H9 (cell line): ENCODE measurements at regions not wholly inside any gene's neighbourhood (a gene's known extent, or its start where the extent isn't known, plus 50 kb on each side); places are given as distances from the start of the nearest gene placed in this dataset.

Experiments
- DNase-seq: peaks from one replicate; pipeline ENCODE4 v3.0.0-alpha.2; 2017
- H2AFZ ChIP-seq: one replicate; pipeline ENCODE4 v1.6.1; 2013; ENCODE audit warnings: mild to moderate bottlenecking, low read length, control low read depth, moderate library complexity
- H2AK5ac ChIP-seq: 2 replicates; pipeline ENCODE4 v1.6.1; 2013; ENCODE audit warnings: low read length, control low read depth, mixed read lengths; ENCODE audit not compliant: insufficient read length
- H2BK120ac ChIP-seq: one replicate; pipeline ENCODE4 v1.6.1; 2013; ENCODE audit warnings: low read depth, mild to moderate bottlenecking, low read length, control low read depth, inconsistent platforms; ENCODE audit not compliant: poor library complexity, severe bottlenecking
- H2BK12ac ChIP-seq: 2 replicates; pipeline ENCODE4 v1.6.1; 2013; ENCODE audit warnings: low read length, control low read depth, mixed read lengths, low read depth; ENCODE audit not compliant: insufficient read length
- H2BK15ac ChIP-seq: 2 replicates; pipeline ENCODE4 v1.6.1; 2013; ENCODE audit warnings: low read depth, low read length, control low read depth
- H2BK20ac ChIP-seq: one replicate; pipeline ENCODE4 v1.6.1; 2013; ENCODE audit warnings: low read depth, mild to moderate bottlenecking, low read length, control low read depth, inconsistent platforms; ENCODE audit not compliant: poor library complexity, severe bottlenecking
- H2BK5ac ChIP-seq: 2 replicates; pipeline ENCODE4 v1.6.1; 2013; ENCODE audit warnings: low read length, control low read depth, mixed read lengths; ENCODE audit not compliant: insufficient read length
- H3K14ac ChIP-seq: 2 replicates; pipeline ENCODE4 v1.6.1; 2013; ENCODE audit warnings: low read length, control low read depth; ENCODE audit not compliant: insufficient read depth
- H3K18ac ChIP-seq: 2 replicates; pipeline ENCODE4 v1.6.1; 2013; ENCODE audit warnings: low read depth, mild to moderate bottlenecking, mixed read lengths, low read length, control low read depth; ENCODE audit not compliant: insufficient read length
- H3K23ac ChIP-seq: 2 replicates; pipeline ENCODE4 v1.6.1; 2013; ENCODE audit warnings: low read length, control low read depth, mixed read lengths, low read depth; ENCODE audit not compliant: insufficient read length
- H3K23me2 ChIP-seq: 2 replicates; pipeline ENCODE4 v1.6.1; 2013; ENCODE audit warnings: low read depth, mild to moderate bottlenecking, mixed read lengths, low read length, control low read depth; ENCODE audit not compliant: insufficient read length, poor library complexity, severe bottlenecking
- H3K27ac ChIP-seq: 2 replicates; pipeline ENCODE4 v1.5.1; 2013; ENCODE audit warnings: low read length, control low read depth, mixed read lengths, low read depth; ENCODE audit not compliant: insufficient read length
- H3K27me3 ChIP-seq: 2 replicates; pipeline ENCODE4 v1.6.1; 2013; ENCODE audit warnings: low read length, control low read depth, inconsistent platforms; ENCODE audit not compliant: insufficient read depth
- H3K4ac ChIP-seq: 2 replicates; pipeline ENCODE4 v1.6.1; 2013; ENCODE audit warnings: low read depth, mild to moderate bottlenecking, control low read depth, inconsistent platforms, low read length, moderate library complexity
- H3K4me1 ChIP-seq: 2 replicates; pipeline ENCODE4 v1.6.1; 2013; ENCODE audit warnings: low read length, control low read depth, inconsistent platforms; ENCODE audit not compliant: insufficient read depth
- H3K4me2 ChIP-seq: 2 replicates; pipeline ENCODE4 v1.6.1; 2013; ENCODE audit warnings: low read length, control low read depth, mixed read lengths; ENCODE audit not compliant: insufficient read length, insufficient read depth
- H3K56ac ChIP-seq: 2 replicates; pipeline ENCODE4 v1.6.1; 2013; ENCODE audit warnings: low read depth, mild to moderate bottlenecking, mixed read lengths, low read length, control low read depth; ENCODE audit not compliant: insufficient read length
- H3K79me1 ChIP-seq: 2 replicates; pipeline ENCODE4 v1.6.1; 2013; ENCODE audit warnings: low read depth, mild to moderate bottlenecking, moderate library complexity, low read length, control low read depth, inconsistent platforms; ENCODE audit not compliant: insufficient read depth, poor library complexity, severe bottlenecking
- H3K79me2 ChIP-seq: 2 replicates; pipeline ENCODE4 v1.6.1; 2013; ENCODE audit warnings: low read length, control low read depth, inconsistent platforms; ENCODE audit not compliant: insufficient read depth
- H3K9ac ChIP-seq: 2 replicates; pipeline ENCODE4 v1.6.1; 2013; ENCODE audit warnings: low read length, control low read depth, mixed read lengths; ENCODE audit not compliant: insufficient read length; ENCODE audit errors: extremely low read depth
- H3K9me3 ChIP-seq: one replicate; pipeline ENCODE4 v1.6.1; 2013; ENCODE audit warnings: low read depth, low read length, inconsistent platforms; ENCODE audit not compliant: control insufficient read depth
- H3T11ph ChIP-seq: one replicate; pipeline ENCODE4 v1.6.1; 2013; ENCODE audit warnings: mild to moderate bottlenecking, low read length, control low read depth, inconsistent platforms
- H4K20me1 ChIP-seq: one replicate; pipeline ENCODE4 v1.6.1; 2013; ENCODE audit not compliant: control insufficient read depth, insufficient read length, insufficient read depth
- H4K5ac ChIP-seq: 2 replicates; pipeline ENCODE4 v1.6.1; 2013; ENCODE audit warnings: low read depth, mild to moderate bottlenecking, mixed read lengths, low read length, control low read depth; ENCODE audit not compliant: insufficient read length
- H4K8ac ChIP-seq: replicated peaks from 2 replicates; pipeline ENCODE4 v1.6.1; 2013; ENCODE audit warnings: low read length, control low read depth, mixed read lengths, low read depth; ENCODE audit not compliant: insufficient read length
- H4K91ac ChIP-seq: 2 replicates; pipeline ENCODE4 v1.6.1; 2013; ENCODE audit warnings: low read depth, mild to moderate bottlenecking, moderate library complexity, mixed read lengths, low read length, control low read depth; ENCODE audit not compliant: insufficient read length
- H3K27ac Mint-ChIP-seq, 3 experiments: 2 replicates in 2 of 3; 3 replicates in 1 of 3; pipeline ENCODE4 v1.8.0; 2020 to 2021; ENCODE audit warnings: mixed read lengths in 3 of 3, mild to moderate bottlenecking in 1 of 3, moderate library complexity in 1 of 3
- H3K27me3 Mint-ChIP-seq: 2 replicates; pipeline ENCODE4 v1.8.0; 2021; ENCODE audit warnings: low read depth, mild to moderate bottlenecking, moderate library complexity, mixed read lengths
- H3K36me3 Mint-ChIP-seq, 3 experiments: 2 replicates in 2 of 3; 3 replicates in 1 of 3; pipeline ENCODE4 v1.8.0; 2020 to 2021; ENCODE audit warnings: low read depth in 3 of 3, mixed read lengths in 3 of 3; ENCODE audit not compliant: insufficient read depth in 1 of 3
- H3K4me1 Mint-ChIP-seq, 2 experiments: 2 replicates each; pipeline ENCODE4 v1.8.0; 2020; ENCODE audit warnings: mixed read lengths in 2 of 2
- H3K4me3 Mint-ChIP-seq, 2 experiments: 2 replicates in 1 of 2; 3 replicates in 1 of 2; pipeline ENCODE4 v1.8.0; 2020 to 2021; ENCODE audit warnings: mild to moderate bottlenecking in 2 of 2, mixed read lengths in 2 of 2, moderate library complexity in 1 of 2
- H3K9me3 Mint-ChIP-seq, 2 experiments: 2 replicates in 1 of 2; 3 replicates in 1 of 2; pipeline ENCODE4 v1.8.0; 2020; ENCODE audit warnings: mild to moderate bottlenecking in 2 of 2, mixed read lengths in 2 of 2, moderate library complexity in 1 of 2
- WGBS: extraction: QIAGEN DNeasy Blood & Tissue Kit; methylation state at CpG from one replicate; pipeline ENCODE4 v1.1.7; 2013; ENCODE audit warnings: missing lambda C conversion rate, low lambda C conversion rate, mixed read lengths; ENCODE audit not compliant: insufficient read length; ENCODE audit errors: extremely low coverage; 5-methylcytosine and 5-hydroxymethylcytosine counted together
- TF ChIP-seq, protein P1 (sequence below): fragments of 200-600 bp; sonication (generic); conservative IDR thresholded peaks from 3 replicates; pipeline ENCODE4 v1.8.0; 2021; ENCODE audit warnings: antibody characterized with exemption, mild to moderate bottlenecking

DNA sequence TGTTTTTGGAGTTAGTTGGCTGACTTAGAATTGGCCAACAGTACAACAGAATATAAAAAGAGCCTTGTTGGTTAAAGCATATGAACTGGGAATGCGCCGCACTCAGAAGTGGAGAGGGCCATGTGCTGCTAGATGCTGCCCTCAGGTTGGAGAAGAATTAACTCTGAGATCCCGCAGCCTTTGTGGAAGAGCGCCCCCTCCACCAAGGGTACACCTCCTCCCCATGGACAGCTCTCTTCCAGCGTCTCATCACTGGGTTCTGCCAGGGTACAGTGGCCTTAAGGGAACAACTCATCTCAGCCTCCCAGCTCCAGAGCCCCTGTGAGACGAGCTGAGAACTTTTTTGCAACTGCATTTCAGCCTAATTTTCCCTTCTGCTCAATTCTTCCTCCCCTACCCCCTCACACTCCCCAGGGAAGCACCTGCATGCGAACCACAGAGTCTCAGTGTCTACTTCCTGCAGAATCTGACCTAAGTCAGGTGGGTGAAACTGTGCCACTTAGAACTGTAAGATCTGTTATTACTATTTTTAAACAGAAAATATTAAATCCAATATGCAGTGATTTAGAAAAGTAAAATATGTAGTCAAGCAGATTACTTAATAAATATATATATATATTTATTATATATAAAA is 380.6 kb downstream of the RAB28 start:
- no peak overlapping the region for H2BK120ac ChIP-seq
- no peak overlapping the region for H2AK5ac ChIP-seq
- H3K36me3 Mint-ChIP-seq = peaks cover 4 to 21% (median 4%) of the 10 kb centered on the region in 3 experiments; a peak in 5 of 7 replicates
- H3K79me1 ChIP-seq = no peaks in the 10 kb centered on the region
- no peaks in the 10 kb centered on the region for H4K20me1 ChIP-seq
- no peak overlapping the region for H2BK20ac ChIP-seq
- H3K4me3 Mint-ChIP-seq = no peak overlapping the region
- DNase-seq = peak; percentile 41
- H3K27me3 Mint-ChIP-seq = peaks cover 2% of the 10 kb centered on the region; the same call in 1 of the 2 replicates
- H3K14ac ChIP-seq = no peak overlapping the region
- H3T11ph ChIP-seq = no peak overlapping the region
- H4K8ac ChIP-seq = no peak overlapping the region
- H3K23ac ChIP-seq = no peak overlapping the region
- H3K4me1 ChIP-seq = no peaks in the 10 kb centered on the region
- TF ChIP-seq, protein P1, sequence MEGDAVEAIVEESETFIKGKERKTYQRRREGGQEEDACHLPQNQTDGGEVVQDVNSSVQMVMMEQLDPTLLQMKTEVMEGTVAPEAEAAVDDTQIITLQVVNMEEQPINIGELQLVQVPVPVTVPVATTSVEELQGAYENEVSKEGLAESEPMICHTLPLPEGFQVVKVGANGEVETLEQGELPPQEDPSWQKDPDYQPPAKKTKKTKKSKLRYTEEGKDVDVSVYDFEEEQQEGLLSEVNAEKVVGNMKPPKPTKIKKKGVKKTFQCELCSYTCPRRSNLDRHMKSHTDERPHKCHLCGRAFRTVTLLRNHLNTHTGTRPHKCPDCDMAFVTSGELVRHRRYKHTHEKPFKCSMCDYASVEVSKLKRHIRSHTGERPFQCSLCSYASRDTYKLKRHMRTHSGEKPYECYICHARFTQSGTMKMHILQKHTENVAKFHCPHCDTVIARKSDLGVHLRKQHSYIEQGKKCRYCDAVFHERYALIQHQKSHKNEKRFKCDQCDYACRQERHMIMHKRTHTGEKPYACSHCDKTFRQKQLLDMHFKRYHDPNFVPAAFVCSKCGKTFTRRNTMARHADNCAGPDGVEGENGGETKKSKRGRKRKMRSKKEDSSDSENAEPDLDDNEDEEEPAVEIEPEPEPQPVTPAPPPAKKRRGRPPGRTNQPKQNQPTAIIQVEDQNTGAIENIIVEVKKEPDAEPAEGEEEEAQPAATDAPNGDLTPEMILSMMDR = peak; percentile 24; the same call in 1 of the 3 replicates
- H3K79me2 ChIP-seq = no peaks in the 10 kb centered on the region
- H3K4me2 ChIP-seq = no peak overlapping the region
- H3K18ac ChIP-seq = no peak overlapping the region
- peaks cover 12 to 20% of the 10 kb centered on the region in 2 experiments for H3K9me3 Mint-ChIP-seq
- H3K23me2 ChIP-seq = no peaks in the 10 kb centered on the region
- H3K27me3 ChIP-seq = no peaks in the 10 kb centered on the region
- no CpG with 5 or more reads among the region's 7 CpGs for WGBS
- no peak overlapping the region for H4K5ac ChIP-seq
- no peaks in the 10 kb centered on the region for H3K9me3 ChIP-seq
- peaks cover 4 to 5% of the 10 kb centered on the region in 2 experiments; a peak in 3 of 4 replicates for H3K4me1 Mint-ChIP-seq
- no peak overlapping the region for H3K4ac ChIP-seq
- H2BK12ac ChIP-seq = no peak overlapping the region
- H3K27ac Mint-ChIP-seq = no peak overlapping the region
- no peak overlapping the region for H2BK5ac ChIP-seq
- H3K27ac ChIP-seq = no peak overlapping the region
- H3K56ac ChIP-seq = no peak overlapping the region
- H4K91ac ChIP-seq = no peak overlapping the region
- H3K9ac ChIP-seq = no peak overlapping the region
- no peak overlapping the region for H2AFZ ChIP-seq
- no peak overlapping the region for H2BK15ac ChIP-seq
